SK-N-MC (cell line): ENCODE measurements at regions not wholly inside any gene's neighbourhood (a gene's known extent, or its start where the extent isn't known, plus 50 kb on each side); places are given as distances from the start of the nearest gene placed in this dataset.

Experiments
- EZH2 ChIP-seq: fragments of 200-600 bp; sonication (generic); IDR thresholded peaks from one replicate; pipeline ENCODE4 v1.6.1; 2017; ENCODE audit warnings: antibody characterized with exemption
- POLR2AphosphoS5 ChIP-seq: IDR thresholded peaks from 2 replicates; pipeline ENCODE4 v1.6.1; 2012; ENCODE audit warnings: mild to moderate bottlenecking, low read depth, low read length, borderline replicate concordance

- no peak for TF ChIP-seq POLR2AphosphoS5
- no peak for TF ChIP-seq EZH2
Measured at GRCh38 chr5:13601112-13601511, 343.4 kb downstream of the DNAH5 start.
